GM04504 (cell line): ENCODE measurements at regions not wholly inside any gene's neighbourhood (a gene's known extent, or its start where the extent isn't known, plus 50 kb on each side); places are given as distances from the start of the nearest gene placed in this dataset.

Experiments used
- DNase-seq: peaks from one replicate; pipeline ENCODE4 v3.0.0-alpha.2; 2012; ENCODE audit warnings: low read depth

DNA sequence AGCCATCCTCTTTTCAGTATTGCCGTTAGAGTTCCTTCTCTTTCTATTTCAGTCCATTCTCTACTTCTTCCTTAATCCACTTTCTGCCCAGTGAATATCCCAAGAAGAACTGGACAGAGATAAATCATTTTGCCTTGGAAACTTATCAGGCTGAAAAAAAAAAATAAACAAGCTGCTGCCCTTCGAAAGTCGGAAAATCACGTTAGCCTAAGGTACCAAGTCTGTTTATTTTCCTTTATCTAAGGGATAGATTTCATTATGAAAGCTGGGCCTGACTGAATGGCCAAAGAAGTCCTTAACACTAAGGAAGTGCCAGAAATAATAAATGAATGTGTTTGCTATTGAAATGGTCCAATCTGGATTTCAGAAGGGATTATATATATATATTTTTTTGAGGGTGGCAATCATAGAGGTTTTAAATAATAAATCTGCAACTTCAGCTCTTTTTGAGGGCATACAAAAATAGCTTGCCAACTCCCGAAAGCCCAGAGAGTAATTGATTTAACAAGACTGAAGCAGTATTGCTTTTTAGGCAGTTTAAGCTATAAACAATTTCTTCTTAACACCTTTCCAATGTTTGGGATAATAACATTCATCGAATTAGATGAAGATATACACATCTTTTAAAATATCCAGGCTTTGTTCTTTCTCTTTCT is 127.0 kb upstream of the STMND1 start:
- no peak for DNase-seq

DNA sequence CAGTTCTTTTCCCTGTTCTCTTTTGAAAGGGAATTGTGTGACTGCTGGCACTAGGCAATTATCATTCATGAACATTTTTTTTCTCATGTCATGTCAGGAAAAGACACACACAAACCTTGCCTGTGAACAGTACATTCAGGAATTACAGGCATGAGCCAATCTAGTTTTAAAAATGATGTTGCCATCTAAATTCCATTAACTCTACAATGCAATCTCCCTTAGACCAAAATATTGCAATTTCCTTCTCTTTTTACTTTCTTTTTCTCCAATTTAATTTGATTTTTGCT is 127.5 kb upstream of the STMND1 start:
- no peak for DNase-seq

DNA sequence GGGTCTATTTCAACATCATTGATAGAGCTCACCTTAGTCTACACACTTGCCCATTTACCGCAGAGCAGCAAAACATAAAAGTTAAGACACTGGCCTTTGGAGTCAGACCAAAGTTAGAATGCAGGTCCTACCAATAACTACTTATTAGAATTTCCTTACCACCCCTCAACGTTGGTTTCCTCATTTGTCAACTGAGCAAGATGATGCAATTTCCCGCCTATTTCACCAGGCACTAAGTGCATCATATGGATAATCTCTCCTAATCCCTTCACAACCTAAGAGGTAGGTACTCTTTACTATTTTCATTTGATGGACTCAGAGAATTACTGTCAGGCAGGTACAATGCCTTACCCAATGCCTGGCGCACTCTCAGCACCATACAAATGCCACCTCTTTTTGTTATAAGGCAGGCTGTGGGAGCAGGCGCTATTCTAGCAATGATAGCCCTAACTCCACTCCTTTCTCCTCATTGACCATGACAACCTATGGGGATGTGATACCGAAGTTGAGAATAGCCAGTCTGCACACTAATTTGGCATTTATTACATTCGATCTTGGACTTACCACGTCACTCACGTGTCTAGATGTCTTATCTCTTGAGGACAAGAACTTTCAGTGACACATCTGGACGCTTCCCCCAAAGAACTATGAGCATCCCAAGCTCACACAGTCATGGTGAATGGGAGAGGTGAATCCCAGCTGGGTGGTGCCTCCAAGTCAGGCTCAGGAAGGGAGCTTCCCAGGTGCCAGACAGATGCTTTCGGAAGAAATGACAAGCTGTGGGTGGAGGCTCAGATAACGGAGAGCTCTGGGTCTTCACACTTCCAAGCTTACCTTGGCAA is 128.1 kb upstream of the STMND1 start:
- DNase-seq = no peak

DNA sequence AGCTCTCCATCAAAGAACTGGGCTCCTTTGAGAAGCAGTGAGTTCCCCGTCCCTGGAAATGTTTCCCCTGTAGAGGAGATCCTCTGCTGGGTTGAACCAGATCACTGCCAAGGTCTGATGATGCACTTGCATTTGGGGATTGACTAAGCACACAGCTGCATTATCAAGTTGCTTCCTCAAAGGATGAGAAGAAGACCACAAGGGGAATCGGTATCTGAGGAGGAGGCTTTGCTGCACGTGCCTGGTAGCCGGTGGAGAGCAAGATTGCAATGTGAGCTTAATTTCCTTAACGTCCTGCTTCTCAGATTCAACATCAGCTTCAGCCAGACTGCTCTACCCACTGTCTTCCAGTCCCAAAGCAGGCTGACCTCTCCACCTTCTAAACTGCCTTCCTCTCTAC is 128.8 kb upstream of the STMND1 start:
- DNase-seq = no peak

DNA sequence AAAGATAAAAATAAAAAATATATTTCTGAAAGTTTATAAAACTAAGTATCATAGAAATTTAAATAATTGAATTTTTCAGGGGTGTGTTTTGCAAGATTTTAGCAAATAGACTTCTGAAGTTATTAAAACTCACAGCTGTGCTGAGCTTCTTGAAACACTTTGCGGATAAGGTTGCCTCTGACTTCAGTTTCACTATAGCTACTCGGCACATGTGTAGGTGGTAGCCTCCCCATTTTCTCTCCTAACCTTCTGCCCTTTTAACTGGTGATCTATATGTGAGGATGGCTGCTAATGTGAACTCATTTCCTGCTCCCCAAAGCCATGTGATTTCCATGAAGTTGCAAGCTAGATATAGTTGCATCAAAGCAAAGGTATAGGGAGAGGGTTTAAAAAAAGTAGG is 129.3 kb upstream of the STMND1 start:
- no peak for DNase-seq

DNA sequence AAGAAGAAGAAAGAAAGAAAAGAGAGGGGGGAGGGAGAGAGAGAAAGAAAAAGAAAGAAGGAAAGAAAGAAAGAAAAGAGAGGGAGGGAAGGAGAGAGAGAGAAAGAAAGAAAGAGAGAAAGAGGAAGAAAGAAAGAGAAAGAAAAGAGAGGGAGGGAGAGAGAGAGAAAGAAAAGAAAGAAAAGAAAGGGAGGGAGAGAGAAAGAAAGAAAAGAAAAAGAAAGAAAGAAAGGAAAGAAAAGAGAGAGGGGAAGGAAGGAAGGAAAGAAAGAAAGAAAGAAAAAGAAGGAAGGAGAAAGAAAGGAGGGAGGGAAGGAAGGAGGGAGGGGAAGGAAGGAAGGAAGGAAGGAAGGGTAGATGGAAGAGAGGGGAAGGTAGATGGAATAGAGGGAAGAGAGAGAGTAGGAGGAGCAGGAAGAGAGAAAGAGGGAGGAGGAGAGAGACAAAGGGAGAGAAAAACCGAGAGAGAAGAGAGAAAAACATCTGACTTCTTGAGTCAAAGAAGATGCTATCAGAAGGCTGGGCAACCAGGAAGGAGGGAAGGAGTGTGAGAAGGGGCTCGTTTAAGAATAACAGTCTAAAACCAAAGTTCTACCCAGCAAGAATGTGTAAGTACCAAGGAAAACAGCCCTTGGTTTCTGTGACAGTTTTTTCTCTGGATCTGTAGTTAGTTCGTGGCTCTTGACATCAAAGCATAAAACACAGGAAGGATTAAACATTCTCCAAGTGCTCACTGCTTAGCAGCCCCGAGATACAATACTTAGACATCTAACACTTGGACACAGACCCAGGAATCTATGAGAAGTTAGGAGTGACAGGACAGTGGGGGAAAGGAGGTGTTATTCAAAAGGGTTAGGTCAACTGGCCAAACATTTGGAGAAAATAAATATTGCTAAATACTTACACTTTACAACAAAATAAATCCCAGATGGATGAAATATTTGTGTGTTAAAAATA is 131.9 kb upstream of the STMND1 start:
- DNase-seq = peak; percentile 58

DNA sequence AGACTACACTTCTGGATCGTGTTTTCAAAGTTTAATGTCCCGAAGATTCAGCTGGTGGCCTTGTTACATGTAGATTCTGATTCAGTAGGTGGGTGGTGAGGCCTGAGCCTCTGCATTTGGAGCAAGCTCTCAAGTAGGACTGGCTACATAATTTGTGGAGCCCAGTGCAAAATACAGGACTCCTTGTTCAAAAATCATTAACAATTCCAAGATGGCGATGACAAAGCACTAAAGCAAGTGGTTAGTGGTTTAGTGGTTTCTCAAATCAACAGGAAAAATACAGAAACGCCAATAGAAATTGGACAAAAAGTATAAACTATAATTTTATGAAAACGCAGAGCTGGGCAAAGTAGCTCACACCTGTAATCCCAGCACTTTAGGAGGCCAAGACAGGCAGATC is 133.7 kb upstream of the STMND1 start:
- no peak for DNase-seq

DNA sequence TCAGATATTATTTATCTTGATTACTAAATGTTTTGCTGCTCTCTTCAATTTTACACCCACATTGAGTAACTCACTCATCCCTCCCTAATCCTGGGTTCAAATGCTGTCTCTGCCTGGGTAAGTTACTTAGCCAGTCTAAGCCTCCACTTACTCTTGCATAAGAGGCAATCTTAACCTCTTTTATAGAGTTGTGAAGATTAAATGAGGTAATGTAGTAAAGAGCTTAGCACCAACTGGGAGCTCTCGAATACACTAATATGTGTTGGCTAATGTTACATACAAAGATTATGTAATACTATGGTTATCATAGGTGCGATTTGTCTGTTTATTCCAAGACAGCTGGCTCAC is 134.4 kb upstream of the STMND1 start:
- no peak for DNase-seq

DNA sequence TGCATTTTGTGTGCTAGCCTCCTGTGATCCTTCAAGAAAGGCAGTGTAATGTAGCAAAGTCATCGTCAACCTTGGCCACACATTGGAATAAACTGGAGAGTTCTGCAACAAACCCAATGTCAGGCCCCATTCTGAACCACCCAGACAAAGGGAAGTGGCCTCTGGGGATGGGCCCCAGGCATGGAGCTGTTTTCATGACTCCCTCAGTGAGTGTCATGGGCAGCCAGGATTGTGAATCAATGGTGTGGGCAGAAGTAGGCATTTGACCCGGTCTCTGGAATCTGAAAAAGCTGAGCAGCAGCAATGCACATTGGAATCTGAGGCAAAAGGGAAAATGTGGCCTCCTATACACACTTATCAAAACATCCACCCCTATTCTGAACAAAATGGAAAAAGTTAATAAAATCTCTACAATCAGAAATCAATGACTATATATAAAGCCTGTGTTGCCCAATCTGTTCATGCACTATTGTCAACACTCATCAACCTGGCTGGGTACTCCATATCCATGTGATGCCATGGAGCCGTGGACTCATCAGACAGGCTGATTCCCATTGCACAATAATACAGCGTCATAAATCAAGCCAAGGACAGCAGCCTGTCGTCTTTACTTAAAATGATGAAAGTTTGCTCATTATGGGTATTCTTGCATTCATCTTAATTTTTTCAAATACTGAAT is 134.9 kb upstream of the STMND1 start:
- DNase-seq = no peak

DNA sequence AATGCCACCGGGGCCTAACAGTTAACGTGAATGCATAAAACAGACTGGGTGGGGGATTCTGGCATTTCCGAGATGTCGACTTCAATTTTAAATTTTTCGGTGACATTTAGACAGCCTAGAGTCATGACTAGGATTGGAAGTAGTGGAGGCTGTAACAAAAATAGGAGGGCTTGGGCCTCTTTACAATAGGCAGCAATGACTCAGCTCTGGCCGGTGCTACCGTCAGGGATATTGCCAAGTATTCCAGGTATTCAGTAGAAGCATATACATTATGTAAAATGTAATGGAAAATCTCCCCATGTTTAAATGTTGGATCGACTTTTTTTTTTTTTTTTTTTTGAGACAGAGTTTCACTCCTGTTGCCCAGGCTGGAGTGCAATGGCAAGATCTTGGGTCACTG is 136.2 kb upstream of the STMND1 start:
- DNase-seq = no peak

DNA sequence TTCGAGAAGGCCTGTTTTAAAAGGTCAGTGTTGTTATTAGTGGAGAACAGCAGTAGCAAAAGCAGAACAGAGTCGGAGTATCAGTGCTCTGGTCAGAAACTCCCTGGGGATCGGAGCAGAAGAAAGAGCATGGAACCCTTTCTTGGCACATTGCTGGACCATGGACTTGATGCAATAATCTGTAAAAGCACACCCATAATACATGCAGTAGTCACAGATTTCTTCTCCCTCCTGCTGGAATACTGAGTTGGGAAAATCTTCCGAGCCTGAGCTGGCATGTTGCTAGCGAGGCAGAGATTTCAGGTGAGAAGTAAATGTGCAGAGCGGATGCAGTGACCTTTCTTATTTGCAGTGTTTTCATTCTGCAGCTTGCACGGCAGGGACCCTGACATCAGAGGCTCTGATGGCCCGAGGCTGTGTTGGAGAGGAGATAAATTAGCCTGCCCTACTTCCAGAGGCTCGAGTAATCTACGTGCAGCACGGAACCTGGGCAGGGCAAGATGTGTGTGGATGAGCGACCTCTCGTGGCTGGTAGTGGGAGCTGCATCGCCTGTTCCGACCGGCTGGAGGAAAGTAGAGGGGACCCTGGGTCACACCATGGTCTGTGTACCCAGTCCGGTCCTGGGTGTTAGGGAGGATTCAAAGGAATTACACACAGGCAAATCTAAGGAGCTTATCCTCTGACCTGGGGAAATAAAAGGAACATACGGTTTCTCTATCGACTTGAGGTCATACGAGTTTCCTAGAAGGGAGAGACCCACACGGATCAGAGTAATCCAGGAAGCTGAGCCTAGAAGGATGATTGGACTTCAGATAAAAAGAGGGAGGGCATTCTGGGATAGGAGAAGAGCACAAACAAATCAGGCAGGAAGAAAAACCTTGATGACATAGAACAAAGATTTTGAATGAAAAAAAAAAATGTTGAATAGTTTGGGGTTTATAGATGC is 137.0 kb upstream of the STMND1 start:
- DNase-seq = peak; percentile 58

DNA sequence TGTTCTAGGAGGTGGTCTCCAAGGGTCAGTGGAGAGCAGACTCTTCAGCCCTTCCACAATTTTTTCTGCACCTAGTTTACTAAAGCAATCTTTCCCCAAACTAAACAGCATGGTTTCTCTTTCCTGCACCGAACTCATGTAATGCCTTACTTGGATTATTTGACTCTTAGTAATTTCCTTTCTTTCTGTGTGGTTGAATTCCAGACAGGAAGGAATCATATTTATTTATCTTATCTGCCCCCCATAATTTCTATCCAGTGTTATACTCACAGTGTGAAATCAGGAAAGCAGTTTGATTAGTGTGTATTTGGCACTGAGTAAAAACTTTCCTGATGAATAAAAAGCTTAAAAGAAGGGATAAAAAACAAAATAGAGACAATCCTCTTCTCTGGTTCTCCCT is 140.3 kb upstream of the STMND1 start:
- no peak for DNase-seq

DNA sequence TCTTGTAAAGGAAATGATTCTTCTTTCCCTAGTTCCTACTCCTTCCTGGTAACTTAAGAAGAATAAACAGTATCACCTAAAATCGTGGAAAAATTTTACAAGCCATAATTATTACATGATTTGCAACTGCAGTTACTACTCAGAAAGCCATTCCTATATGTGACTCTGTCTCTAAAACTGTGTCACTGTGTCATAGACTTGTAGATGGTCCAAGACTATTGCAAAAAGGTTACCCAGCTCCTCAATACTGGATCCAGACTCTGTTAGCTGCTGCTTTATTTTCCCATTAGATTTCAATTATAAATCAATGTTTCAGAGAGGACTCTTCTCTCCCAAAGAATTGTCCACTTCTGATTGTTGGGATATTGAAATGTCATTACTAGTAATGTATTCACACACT is 142.1 kb upstream of the STMND1 start:
- no peak for DNase-seq

DNA sequence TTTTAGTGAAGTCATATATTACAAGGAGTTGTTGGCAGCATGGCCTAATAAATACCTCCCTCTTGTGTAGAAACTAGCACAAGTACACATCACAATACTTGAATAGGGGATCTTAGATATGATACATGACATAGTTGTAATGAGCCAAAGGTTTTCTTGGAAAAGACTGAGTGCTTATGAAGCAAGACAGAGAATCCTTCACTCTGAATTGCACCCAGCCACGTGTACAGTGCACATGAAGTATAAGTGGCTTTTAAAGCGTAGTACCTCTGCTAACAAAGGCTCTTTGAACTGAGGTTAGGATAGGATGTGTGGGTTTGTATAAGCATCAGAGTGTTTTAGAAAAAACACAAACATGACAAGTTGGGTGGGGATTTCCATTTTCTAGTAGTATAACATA is 145.5 kb upstream of the STMND1 start:
- no peak for DNase-seq

DNA sequence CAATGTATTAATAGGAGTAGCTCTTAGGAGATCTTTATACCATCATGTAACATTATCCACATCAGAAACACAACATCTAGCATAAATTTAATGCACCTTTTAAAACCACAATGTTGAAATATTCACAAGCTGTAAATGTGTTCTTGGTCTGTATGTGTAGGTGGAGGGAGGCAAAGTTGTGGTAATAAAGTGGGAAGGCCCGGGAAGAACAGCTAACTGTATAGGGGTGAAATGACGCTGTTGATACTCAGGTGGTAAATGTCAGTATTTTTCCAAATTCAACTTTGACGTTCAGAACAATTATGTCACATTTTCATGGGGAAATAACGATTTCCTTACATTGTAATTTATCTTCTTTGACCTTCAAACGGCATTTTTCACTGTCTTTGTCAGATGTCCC is 146.0 kb upstream of the STMND1 start:
- DNase-seq = no peak

DNA sequence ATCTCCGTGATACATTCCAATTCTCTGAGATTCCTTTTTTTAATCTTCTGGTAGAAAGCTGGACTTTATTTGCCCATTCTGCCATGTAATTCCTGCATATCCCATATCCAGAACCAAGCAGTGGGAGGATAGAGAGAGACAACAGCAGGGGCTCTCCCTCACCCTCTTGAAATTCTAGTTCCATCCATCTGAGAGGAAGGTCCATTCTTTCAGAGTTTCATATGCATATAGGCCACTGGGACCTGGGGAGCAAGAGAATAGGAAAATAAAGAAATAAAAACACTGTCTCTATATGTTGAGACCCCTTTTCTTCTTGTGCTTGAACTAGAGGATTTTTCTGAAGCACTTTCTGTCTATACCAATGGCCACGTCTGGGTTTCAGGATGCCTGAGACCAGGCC is 147.9 kb upstream of the STMND1 start:
- no peak for DNase-seq

DNA sequence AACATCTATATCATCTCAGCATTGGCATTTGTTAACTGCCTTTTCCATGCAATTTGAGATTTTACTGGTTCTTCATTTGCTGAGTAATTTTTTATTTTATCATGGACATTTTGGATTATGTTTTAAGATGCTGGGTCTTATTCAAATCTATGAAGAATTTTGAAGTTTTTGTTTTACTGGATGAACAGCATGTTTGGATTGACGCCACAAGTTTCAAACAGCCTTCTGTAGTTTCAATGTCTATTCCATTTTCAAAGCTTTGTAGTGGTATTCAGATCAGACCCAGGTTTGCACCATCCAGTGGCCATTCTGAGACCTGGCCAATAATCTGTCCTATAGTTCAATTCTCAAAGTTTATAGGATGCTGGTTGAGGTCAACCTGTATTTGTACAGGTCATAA is 148.4 kb upstream of the STMND1 start:
- no peak for DNase-seq

DNA sequence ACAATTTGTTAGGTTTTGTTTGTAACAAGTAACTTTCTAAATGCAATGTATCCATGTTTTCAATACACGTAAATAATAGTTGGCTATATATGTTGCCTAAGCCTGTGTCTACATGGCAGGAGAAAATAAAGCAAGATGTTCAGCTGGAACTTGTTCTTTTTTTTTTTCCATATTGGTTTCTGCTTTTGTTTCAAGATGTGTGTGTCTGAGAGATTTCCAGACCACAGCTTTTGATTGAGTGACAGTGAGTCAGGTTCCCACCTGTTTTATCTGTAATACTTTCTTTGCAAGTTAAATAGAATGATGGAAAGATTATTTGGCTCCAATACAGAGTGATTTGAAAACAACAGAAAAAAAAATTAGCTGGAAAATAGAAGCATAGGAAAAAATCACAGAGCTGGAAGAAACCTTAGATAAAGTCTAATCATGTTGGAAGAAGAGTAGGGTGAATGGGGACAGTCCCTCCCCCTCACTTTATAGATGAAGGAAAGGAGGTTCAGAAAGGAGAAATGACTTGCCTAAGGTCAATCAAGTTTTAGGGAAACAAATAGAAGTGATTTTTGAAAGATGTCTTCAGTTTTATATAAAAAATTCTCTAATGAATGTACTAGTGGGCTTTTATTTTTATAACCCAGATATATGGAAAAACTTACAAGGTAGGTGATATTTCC is 150.9 kb upstream of the STMND1 start:
- no peak for DNase-seq

DNA sequence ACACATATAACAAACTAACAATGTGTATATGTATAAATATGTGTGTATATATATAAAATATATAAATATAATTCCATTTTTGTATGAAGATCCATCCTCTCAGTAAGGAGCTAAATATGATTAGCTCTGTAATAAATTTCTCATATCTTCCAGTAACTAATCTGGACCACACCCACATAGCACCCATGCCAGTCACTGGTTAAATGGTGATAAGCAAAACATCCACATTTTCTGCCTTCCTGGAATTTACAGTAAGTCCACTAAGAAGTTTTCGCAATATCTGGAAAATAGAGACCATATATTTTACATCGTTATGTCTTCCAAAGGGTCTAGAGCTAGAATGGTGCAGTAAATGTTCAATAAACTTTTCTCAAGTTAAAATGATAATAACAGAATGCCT is 151.5 kb upstream of the STMND1 start:
- no peak for DNase-seq

DNA sequence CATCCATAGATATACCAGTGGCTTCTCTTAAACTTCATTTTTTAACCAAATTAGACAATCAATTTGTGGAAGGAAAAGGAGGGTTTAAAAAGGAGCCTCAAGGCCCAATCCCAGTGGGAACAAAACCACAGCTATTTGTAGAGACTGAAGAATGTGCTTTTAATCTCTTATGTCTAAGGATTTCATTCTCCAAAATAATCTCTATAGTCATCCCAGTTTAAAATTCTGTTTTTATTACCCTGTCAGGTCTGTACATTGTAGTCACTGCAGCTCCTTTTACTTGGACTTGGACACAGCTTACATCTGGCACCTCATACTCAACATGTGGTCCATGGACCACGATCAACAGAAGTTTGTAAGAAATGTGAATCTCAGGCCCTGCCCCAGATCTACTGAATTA is 152.1 kb upstream of the STMND1 start:
- DNase-seq = peak; percentile 54

DNA sequence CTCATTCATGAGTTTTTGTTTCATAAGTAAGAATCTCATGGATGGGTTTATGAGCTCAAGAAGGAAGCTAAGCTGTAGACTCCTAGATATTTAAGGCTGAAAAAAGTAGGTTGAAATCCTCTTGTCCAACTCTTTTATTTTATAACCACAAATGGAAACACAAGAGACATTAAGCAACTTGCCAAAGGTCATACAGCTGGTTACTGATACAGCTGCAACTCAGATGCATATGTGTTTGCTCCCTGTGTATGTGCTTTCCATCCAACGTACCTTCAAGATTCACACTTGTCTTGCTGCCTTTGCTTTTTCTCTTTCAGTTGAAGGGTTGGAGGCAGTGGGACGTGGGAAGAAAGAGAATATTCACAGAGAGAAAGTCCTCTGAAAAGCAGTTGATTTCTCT is 153.5 kb upstream of the STMND1 start:
- no peak for DNase-seq
